Mucosa of descending colon (tissue), 3 donors: ENCODE measurements at regions not wholly inside any gene's neighbourhood (a gene's known extent, or its start where the extent isn't known, plus 50 kb on each side); places are given as distances from the start of the nearest gene placed in this dataset.

Experiments used
- ATAC-seq: fragments of 200-7000 bp; cut with Tn5 transposase; one replicate; pipeline ENCODE4 v1.9.1; 2020; ENCODE audit warnings: mild to moderate bottlenecking, moderate library complexity
- DNase-seq, 3 donors: peaks; one replicate each; pipeline ENCODE4 v3.0.0-alpha.2; 2020
- H3K36me3 ChIP-seq: fragments of 200-600 bp; one replicate; pipeline ENCODE4 v1.8.0; 2021; ENCODE audit warnings: low read depth, mild to moderate bottlenecking
- H3K4me1 ChIP-seq: fragments of 200-600 bp; one replicate; pipeline ENCODE4 v1.8.0; 2021; ENCODE audit warnings: low read depth, mild to moderate bottlenecking
- H3K4me3 ChIP-seq: fragments of 200-600 bp; one replicate; pipeline ENCODE4 v1.8.0; 2021; ENCODE audit warnings: mild to moderate bottlenecking
- H3K9me3 ChIP-seq: fragments of 200-600 bp; one replicate; pipeline ENCODE4 v1.8.0; 2021; ENCODE audit warnings: mild to moderate bottlenecking
- intact Hi-C, 2 donors: fragments of 100-400 bp; cut with DNase I in 1 of 2; cut with micrococcal nuclease in 1 of 2; formaldehyde crosslinking; loops; one replicate each; pipeline versions ENCODE4 v1.11.0 to v1.11.1; 2022; cut with DNase I, micrococcal nuclease
- TF ChIP-seq, protein P1 (sequence below): fragments of 200-600 bp; IDR thresholded peaks from one replicate; pipeline ENCODE4 v1.8.0; 2022; ENCODE audit warnings: antibody characterized with exemption, mild to moderate bottlenecking
- donor health status: DM: no; HTN: no; CAD: no; lungs with moderate emphysema.
- donor health status: DM: no; HTN: no; CAD: no.
- donor health status: DM: no; HTN: yes; CAD: no.

DNA sequence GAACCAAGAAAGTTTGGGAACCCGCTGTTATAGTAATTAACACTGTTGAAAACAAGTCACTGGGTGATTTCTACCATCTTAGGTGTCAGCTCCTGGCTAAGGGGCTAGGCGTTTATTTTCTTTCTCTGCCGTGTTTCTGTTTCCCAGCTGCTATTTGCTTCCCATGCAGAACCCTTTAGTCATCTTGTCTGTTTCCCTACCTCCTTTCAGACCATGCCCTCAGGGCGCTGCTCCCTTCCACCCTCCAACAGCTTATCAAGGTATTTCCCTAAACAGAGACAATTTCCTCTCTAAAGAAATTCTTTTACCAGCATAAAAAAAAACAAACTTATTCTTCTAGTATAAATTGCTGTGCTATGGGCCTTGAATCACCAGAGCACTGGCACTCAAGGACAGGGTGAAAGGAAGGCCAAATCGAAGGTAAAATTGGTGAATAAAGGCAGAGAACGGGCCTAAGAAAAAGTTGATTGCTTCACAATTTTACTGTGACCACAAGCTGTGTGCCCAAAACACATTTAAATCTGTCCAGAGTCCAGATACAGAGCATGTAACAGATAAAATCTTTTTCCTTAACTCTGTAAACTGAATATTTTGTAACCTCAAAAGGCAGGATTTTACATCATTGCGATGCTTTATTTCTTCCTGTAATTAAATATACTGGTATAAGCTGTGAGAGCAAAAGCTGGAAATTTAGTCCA is 319.2 kb downstream of the ZNF621 start:
- ATAC-seq (no peak), DNase-seq (no peak)
- Histone ChIP-seq H3K4me1 (no peaks in the 10 kb centered on the region), H3K9me3 (no peaks in the 10 kb centered on the region), H3K36me3 (no peaks in the 10 kb centered on the region), H3K4me3 (no peak overlapping the region)
- TF ChIP-seq, protein P1, sequence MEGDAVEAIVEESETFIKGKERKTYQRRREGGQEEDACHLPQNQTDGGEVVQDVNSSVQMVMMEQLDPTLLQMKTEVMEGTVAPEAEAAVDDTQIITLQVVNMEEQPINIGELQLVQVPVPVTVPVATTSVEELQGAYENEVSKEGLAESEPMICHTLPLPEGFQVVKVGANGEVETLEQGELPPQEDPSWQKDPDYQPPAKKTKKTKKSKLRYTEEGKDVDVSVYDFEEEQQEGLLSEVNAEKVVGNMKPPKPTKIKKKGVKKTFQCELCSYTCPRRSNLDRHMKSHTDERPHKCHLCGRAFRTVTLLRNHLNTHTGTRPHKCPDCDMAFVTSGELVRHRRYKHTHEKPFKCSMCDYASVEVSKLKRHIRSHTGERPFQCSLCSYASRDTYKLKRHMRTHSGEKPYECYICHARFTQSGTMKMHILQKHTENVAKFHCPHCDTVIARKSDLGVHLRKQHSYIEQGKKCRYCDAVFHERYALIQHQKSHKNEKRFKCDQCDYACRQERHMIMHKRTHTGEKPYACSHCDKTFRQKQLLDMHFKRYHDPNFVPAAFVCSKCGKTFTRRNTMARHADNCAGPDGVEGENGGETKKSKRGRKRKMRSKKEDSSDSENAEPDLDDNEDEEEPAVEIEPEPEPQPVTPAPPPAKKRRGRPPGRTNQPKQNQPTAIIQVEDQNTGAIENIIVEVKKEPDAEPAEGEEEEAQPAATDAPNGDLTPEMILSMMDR = no peak
- intact Hi-C loops = no loop called here

DNA sequence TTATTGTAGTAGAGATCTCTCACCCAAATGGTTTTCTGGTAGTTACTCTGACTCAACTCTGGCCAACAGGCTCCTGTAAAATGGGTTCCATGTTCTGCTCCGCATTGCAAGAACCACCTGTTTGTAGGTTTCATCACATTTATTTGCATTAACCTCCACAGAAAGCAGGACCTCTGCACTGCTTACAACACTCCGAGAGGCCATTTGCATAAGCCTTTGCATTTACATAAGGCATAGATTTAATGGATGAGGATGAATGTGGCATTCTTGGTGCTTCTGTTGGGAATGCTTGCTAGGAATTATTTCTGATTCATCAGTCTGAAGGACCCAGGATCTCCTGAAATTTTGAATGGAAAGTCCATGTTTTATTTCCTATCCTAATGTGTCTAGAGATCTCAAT is 320.1 kb downstream of the ZNF621 start:
- Histone ChIP-seq H3K4me3 (no peak overlapping the region), H3K36me3 (no peaks in the 10 kb centered on the region), H3K9me3 (no peaks in the 10 kb centered on the region), H3K4me1 (no peaks in the 10 kb centered on the region)
- no peak for DNase-seq
- ATAC-seq = no peak
- intact Hi-C loops = no loop called here
- TF ChIP-seq, protein P1 = no peak

DNA sequence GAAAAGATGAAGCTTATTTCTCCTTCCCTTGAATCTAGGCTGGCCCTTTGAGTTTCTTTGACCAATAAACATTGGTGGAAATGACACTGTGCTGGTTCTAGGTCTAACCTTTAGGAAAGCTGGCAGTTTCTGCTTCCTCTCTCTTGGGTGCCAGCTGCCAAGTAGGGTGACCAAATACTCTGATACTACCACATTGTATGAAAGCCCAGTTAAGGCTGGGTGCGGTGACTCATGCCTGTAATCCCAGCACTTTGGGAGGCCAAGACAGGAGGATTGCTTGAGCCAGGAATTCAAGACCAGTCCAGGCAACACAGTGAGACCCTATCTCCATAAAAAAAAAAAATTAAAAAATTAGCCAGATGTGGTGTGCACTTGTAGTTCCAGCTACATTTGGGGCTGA is 320.7 kb downstream of the ZNF621 start:
- TF ChIP-seq, protein P1 = no peak
- ATAC-seq = no peak
- H3K4me3 ChIP-seq = no peak overlapping the region
- DNase-seq = no peak
- intact Hi-C loops = no loop called here
- H3K36me3 ChIP-seq = no peaks in the 10 kb centered on the region
- no peaks in the 10 kb centered on the region for H3K9me3 ChIP-seq
- no peaks in the 10 kb centered on the region for H3K4me1 ChIP-seq

DNA sequence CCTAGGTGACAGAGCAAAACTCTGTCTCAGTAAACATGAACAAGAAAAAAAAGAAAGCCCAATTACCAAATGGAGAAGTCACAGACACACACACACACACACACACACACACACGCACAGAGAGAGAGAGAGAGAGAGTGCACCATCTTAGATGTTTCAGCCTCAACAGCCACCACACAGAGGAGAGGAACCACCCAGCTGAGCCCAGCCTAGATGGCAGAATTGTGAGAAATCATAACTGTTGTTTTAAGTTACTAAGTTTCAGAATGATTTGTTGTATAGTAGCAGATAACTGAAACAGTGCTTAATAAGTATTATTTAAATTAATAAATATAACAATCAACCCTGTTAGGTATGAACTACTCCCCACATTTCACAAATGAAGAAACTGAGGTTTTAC is 321.2 kb downstream of the ZNF621 start:
- DNase-seq (no peak), ATAC-seq (no peak)
- TF ChIP-seq, protein P1 = no peak
- Histone ChIP-seq H3K4me3 (no peak overlapping the region), H3K9me3 (no peaks in the 10 kb centered on the region), H3K36me3 (no peaks in the 10 kb centered on the region), H3K4me1 (no peaks in the 10 kb centered on the region)
- intact Hi-C loops = no loop called here

DNA sequence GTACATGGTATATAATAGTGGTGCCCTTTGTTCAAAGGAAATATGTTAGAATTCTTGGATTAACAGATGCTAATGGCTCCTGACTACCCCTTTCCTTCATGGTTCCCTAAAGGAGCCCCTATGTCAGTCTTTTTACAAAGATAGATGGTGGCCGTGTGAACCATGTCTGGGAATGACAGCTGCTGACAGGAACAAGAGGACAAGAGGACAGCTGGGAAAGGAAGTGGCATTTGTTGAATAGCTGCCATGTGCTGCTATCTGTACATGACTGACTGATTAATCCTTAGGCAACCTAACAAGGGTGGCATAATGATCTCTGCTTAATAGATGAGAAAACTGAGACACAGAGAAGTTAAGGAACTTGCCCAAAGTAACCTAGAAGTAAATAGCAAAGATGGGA is 321.7 kb downstream of the ZNF621 start:
- intact Hi-C loops = no loop called here
- Histone ChIP-seq H3K9me3 (no peaks in the 10 kb centered on the region), H3K4me1 (no peaks in the 10 kb centered on the region), H3K4me3 (no peak overlapping the region), H3K36me3 (no peaks in the 10 kb centered on the region)
- no peak for ATAC-seq
- TF ChIP-seq, protein P1 = no peak
- no peak for DNase-seq

DNA sequence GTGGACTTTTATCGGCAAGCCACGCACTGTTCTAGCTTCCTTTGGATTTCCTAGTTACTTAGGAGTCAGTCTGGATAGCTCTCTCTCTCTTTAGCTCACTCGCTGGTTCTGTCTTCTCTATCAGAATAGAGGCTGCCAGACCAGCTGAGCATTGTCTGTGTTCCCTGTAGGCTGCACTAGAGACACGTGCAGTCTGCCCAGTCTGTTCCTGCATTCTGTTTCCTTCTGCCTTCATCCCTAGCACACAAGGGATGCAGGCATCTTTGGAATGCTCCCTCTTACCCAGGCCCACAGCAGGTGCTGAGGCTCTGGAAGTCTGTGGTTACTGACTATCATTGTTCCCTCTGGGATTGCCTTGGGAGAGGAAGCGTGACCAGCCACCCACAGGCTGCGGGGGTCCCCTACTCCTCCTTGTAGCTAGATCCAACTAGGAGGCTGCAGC is 322.8 kb downstream of the ZNF621 start:
- DNase-seq = peak in 1 of 3 donors; percentile 4
- TF ChIP-seq, protein P1 = no peak
- Histone ChIP-seq H3K9me3 (no peaks in the 10 kb centered on the region), H3K4me1 (no peaks in the 10 kb centered on the region), H3K4me3 (no peak overlapping the region), H3K36me3 (no peaks in the 10 kb centered on the region)
- intact Hi-C loops = no loop called here
- ATAC-seq = peak; percentile 59
